PC-9 (cell line): ENCODE measurements at regions not wholly inside any gene's neighbourhood (a gene's known extent, or its start where the extent isn't known, plus 50 kb on each side); places are given as distances from the start of the nearest gene placed in this dataset.

ENCODE experiments used
- BruUV-seq: library from RNA; stranded (reverse); fragments of 400-500 nt; replicated peaks from 2 replicates; lab custom pipeline; 2021; lab: Mats Ljungman, UMichigan
- CTCF ChIA-PET: fragments of 300-600 bp; sonication (Branson Sonifier 250); formaldehyde crosslinking; loops from one replicate; lab custom pipeline; 2022; ENCODE audit warnings: antibody characterized with exemption; lab: Charles Lee
- POLR2A ChIA-PET: fragments of 300-600 bp; sonication (Branson Sonifier 250); formaldehyde crosslinking; loops from one replicate; lab custom pipeline; 2022; ENCODE audit warnings: antibody characterized with exemption; ENCODE audit not compliant: unreplicated experiment; lab: Charles Lee
- DNase-seq, 2 experiments: peaks; one replicate each; pipeline versions ENCODE4 v3.0.0 to v3.0.0-alpha.2; 2015 to 2022; ENCODE audit warnings: mixed read lengths in 1 of 2
- H2AFZ ChIP-seq: fragments of 200-600 bp; sonication (generic); 2 replicates; pipeline ENCODE4 v1.8.1; 2017; ENCODE audit warnings: antibody characterized with exemption
- H3F3A ChIP-seq: fragments of 200-600 bp; sonication (generic); 2 replicates; pipeline ENCODE4 v1.8.1; 2017; ENCODE audit warnings: antibody characterized with exemption, mild to moderate bottlenecking, low read depth; ENCODE audit not compliant: insufficient read depth
- H3K27ac ChIP-seq: fragments of 200-600 bp; sonication (generic); 2 replicates; pipeline ENCODE4 v1.6.1; 2016; ENCODE audit warnings: mixed run types
- H3K27me3 ChIP-seq: fragments of 200-600 bp; sonication (generic); 2 replicates; pipeline ENCODE4 v1.6.1; 2016; ENCODE audit warnings: low read depth, mixed run types; ENCODE audit not compliant: insufficient read depth
- H3K36me3 ChIP-seq: fragments of 200-600 bp; sonication (generic); 2 replicates; pipeline ENCODE4 v1.6.1; 2016; ENCODE audit warnings: low read depth, mixed run types
- H3K4me1 ChIP-seq: fragments of 200-600 bp; sonication (generic); replicated peaks from 2 replicates; pipeline ENCODE4 v1.6.1; 2016; ENCODE audit warnings: mixed run types; ENCODE audit not compliant: insufficient read depth
- H3K4me2 ChIP-seq: fragments of 200-600 bp; sonication (generic); 2 replicates; pipeline ENCODE4 v1.6.1; 2017; ENCODE audit warnings: mixed run types
- H3K4me3 ChIP-seq: fragments of 200-600 bp; sonication (generic); 2 replicates; pipeline ENCODE4 v1.6.1; 2016; ENCODE audit warnings: mixed run types
- H3K79me2 ChIP-seq: fragments of 200-600 bp; sonication (generic); 2 replicates; pipeline ENCODE4 v1.6.1; 2017; ENCODE audit warnings: low read depth, mixed run types
- H3K9me2 ChIP-seq: fragments of 200-600 bp; sonication (generic); 2 replicates; pipeline ENCODE4 v1.8.1; 2017; ENCODE audit warnings: mild to moderate bottlenecking; ENCODE audit not compliant: insufficient read depth
- H3K9me3 ChIP-seq: fragments of 200-600 bp; sonication (generic); 2 replicates; pipeline ENCODE4 v1.8.1; 2016; ENCODE audit warnings: low read depth; ENCODE audit not compliant: insufficient read depth
- H4K20me1 ChIP-seq: fragments of 200-600 bp; sonication (generic); 2 replicates; pipeline ENCODE4 v1.8.1; 2017; ENCODE audit not compliant: insufficient read depth
- EZH2 ChIP-seq: fragments of 200-600 bp; sonication (generic); IDR thresholded peaks from 2 replicates; pipeline ENCODE4 v1.8.0; 2017; ENCODE audit warnings: antibody characterized with exemption, low read depth
- intact Hi-C: fragments of 100-400 bp; cut with micrococcal nuclease; formaldehyde crosslinking; loops from one replicate; pipeline ENCODE4 v1.10.0; 2022; ENCODE audit not compliant: unreplicated experiment
- TF ChIP-seq, protein P1 (sequence below): fragments of 200-600 bp; sonication (generic); conservative IDR thresholded peaks from 2 replicates; pipeline ENCODE4 v1.6.1; 2017; ENCODE audit warnings: mixed run types, antibody characterized with exemption, mild to moderate bottlenecking, moderate library complexity

DNA sequence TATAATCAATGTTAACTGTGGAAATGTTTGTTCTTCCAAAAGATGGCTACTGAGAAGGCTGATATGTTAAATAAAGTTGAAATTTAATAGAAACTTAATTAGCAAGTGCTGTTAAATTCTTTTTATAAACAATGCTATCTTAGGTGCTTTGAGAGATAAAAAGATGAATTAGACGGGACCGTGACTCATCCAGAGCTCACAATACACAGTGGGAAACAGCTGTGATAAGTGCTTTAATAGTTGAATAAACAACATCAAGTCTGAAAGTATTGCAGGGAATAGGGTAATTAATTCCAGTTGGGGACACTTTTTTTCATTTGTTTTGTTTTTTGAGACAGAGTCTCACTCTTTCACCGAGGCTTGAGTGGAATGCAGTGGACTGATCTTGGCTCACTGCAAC is 85.5 kb upstream of the DTNA start:
- TF ChIP-seq EZH2 = no peak
- no peaks in the 10 kb centered on the region for H4K20me1 ChIP-seq
- H3K36me3 ChIP-seq = no peaks in the 10 kb centered on the region
- H3K9me3 ChIP-seq = no peaks in the 10 kb centered on the region
- no peaks in the 10 kb centered on the region for H3K79me2 ChIP-seq
- H3K4me1 ChIP-seq = no peaks in the 10 kb centered on the region
- H3K27ac ChIP-seq = no peak overlapping the region
- no peaks in the 10 kb centered on the region for H3F3A ChIP-seq
- no peak overlapping the region for H3K4me2 ChIP-seq
- H3K9me2 ChIP-seq = no peaks in the 10 kb centered on the region
- no peak for DNase-seq
- POLR2A ChIA-PET = no interaction called here
- H3K27me3 ChIP-seq = no peaks in the 10 kb centered on the region
- no peak overlapping the region for H2AFZ ChIP-seq
- no peak overlapping the region for H3K4me3 ChIP-seq
- no TSS peak for BruUV-seq
- CTCF ChIA-PET = no interaction called here
- intact Hi-C loops = no loop called here

DNA sequence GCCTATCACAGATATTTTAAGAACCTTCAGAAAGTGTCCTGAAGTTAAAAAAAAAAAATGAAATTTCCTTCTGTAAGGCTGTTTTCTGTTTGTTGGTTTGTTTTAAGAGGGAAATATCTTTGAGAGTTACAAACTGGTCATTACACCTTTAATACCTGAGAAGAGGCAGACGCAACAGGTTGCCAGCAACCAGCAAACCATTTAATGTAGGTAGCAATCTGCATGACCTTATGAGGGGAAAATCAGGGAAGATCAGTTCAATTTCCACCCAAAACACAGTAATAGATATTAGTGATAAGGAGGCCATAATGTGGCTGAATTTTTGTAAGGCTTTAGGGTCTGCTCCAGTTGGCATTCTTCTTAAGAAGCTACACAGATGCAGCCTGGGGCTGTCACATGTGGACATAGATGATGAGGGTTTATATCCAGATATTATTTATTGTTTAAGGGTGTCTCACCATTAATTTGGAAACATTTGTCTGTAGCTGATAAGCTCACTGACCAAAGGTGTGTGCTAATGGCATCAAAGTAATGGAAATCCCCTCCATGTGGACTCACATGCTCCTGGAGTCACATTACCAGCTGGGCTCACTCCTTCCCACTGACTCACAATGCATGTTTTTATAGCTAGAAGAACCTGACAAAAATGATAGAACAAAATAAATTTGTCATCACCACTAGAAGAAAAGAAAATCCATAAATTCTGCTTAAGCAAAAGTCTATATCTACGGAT is 83.5 kb upstream of the DTNA start:
- Histone ChIP-seq H3K4me1 (no peaks in the 10 kb centered on the region), H3K27me3 (no peaks in the 10 kb centered on the region), H3K9me3 (no peaks in the 10 kb centered on the region), H3K4me3 (no peak overlapping the region), H4K20me1 (no peaks in the 10 kb centered on the region), H3F3A (no peaks in the 10 kb centered on the region), H3K4me2 (no peak overlapping the region), H3K36me3 (no peaks in the 10 kb centered on the region), H3K79me2 (no peaks in the 10 kb centered on the region), H3K27ac (no peak overlapping the region), H3K9me2 (no peaks in the 10 kb centered on the region), H2AFZ (no peak overlapping the region)
- TF ChIP-seq, protein P1, sequence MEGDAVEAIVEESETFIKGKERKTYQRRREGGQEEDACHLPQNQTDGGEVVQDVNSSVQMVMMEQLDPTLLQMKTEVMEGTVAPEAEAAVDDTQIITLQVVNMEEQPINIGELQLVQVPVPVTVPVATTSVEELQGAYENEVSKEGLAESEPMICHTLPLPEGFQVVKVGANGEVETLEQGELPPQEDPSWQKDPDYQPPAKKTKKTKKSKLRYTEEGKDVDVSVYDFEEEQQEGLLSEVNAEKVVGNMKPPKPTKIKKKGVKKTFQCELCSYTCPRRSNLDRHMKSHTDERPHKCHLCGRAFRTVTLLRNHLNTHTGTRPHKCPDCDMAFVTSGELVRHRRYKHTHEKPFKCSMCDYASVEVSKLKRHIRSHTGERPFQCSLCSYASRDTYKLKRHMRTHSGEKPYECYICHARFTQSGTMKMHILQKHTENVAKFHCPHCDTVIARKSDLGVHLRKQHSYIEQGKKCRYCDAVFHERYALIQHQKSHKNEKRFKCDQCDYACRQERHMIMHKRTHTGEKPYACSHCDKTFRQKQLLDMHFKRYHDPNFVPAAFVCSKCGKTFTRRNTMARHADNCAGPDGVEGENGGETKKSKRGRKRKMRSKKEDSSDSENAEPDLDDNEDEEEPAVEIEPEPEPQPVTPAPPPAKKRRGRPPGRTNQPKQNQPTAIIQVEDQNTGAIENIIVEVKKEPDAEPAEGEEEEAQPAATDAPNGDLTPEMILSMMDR = no peak
- no peak for TF ChIP-seq EZH2
- CTCF ChIA-PET = no interaction called here
- no peak for DNase-seq
- intact Hi-C loops = no loop called here
- no TSS peak for BruUV-seq
- POLR2A ChIA-PET = no interaction called here

DNA sequence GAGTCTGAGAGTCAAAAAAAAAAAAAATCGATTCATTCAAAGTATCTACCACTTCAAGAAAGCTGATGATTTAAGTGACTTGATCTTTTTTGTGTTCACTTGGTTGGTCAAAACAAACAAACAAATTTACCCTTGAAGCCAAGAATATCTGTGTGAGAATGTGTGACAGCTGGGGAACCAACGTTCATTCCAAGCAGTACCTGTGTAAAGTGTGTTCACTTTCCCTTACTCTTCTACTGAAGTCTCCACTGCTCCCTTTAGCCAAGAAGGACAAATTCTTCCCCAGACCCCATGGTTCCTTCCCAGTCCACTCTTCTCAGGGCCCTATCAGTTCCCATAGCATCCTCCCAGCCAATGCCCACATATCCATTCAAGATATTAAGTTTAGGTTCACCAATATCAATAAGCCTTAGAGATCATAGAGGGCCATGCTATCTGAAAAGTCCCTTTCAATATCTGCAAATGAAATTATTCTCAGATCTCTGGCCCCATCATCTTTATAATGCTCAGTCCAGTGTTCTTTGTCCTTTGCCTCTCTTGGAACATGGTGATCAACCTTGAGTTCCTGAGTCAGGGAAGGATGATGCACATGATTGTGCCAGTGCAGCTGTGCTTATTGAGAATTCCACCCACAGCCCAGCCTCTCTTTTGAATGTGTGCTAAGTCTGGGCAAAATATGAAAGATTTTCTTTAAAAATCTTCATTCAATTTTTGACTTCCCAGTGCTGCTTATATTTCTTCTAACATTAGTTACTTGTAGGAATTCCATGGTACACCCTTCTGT is 82.8 kb upstream of the DTNA start:
- no TSS peak for BruUV-seq
- H3K4me2 ChIP-seq = no peak overlapping the region
- CTCF ChIA-PET = no interaction called here

More for the DNA sequence above, 82.8 kb upstream of the DTNA start:
- DNase-seq = no peak
- H4K20me1 ChIP-seq = no peaks in the 10 kb centered on the region
- POLR2A ChIA-PET = no interaction called here
- no peak for TF ChIP-seq EZH2
- TF ChIP-seq, protein P1 = no peak
- no peaks in the 10 kb centered on the region for H3K9me2 ChIP-seq
- H3K36me3 ChIP-seq = no peaks in the 10 kb centered on the region
- H3K27me3 ChIP-seq = no peaks in the 10 kb centered on the region
- no peak overlapping the region for H2AFZ ChIP-seq
- no peak overlapping the region for H3K27ac ChIP-seq
- H3K79me2 ChIP-seq = no peaks in the 10 kb centered on the region
- H3K4me1 ChIP-seq = no peaks in the 10 kb centered on the region
- intact Hi-C loops = no loop called here
- no peaks in the 10 kb centered on the region for H3F3A ChIP-seq
- H3K9me3 ChIP-seq = no peaks in the 10 kb centered on the region
- H3K4me3 ChIP-seq = no peak overlapping the region
